T-helper 2 cell (primary cell): ENCODE measurements at regions not wholly inside any gene's neighbourhood (a gene's known extent, or its start where the extent isn't known, plus 50 kb on each side); places are given as distances from the start of the nearest gene placed in this dataset.

Experiments used
- DNase-seq, 5 experiments: peaks; one replicate each; pipeline versions ENCODE4 v3.0.0 to v3.0.0-alpha.2; 2012 to 2022

DNA sequence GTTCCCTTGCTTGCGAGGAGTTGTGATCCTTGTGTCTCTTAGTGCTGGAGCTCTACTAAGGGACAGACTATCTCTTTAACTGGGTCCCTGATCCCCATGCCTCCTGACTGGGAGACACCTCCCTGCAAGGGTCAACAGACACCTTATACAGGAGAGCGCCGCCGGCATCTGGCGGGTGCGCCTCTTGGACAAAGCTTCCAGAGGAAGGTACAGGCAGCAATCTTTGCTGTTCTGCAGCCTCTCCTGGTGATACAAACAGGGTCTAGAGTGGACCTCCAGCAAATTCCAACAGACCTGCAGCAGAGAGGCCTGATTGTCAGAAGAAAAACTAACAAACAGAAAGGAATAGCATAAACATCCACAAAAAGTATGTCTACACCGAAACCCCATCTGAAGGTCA is 115.6 kb upstream of the ITM2A start:
- no peak for DNase-seq

DNA sequence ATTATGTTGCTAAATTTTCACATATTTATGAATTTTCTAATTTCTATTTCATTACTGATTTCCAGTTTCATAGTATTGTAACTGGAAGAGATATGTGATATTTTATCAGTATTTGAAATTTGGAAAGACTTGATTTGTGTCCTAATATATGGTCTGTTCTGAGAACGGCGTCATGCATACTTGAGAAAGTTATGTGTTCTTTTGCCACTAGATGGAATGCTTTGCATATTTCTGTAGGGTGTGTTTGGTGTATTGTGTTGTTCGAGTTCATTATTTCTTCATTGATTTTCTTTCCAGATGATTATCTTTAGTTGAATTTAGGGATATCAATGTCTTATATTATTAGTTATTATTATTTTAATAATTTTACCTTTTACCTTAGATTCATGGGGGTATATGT is 110.6 kb upstream of the ITM2A start:
- no peak for DNase-seq

DNA sequence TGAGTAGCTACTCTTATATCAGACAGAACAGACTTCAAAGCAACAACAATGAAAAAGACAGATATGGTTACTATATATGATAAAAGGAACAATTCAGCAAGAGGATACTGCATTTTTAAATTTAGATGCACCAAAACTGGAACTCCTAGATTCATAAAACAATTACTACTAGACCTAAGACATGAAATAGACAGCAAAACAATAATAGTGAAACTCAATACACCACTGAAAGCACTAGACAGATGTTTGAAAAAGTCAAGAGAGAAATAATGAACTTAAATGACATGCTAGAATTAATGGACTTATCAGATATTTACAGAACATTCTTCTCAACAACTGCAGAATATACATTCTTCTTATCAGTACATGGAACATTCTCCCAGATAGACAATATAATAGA is 99.5 kb upstream of the ITM2A start:
- DNase-seq = no peak

DNA sequence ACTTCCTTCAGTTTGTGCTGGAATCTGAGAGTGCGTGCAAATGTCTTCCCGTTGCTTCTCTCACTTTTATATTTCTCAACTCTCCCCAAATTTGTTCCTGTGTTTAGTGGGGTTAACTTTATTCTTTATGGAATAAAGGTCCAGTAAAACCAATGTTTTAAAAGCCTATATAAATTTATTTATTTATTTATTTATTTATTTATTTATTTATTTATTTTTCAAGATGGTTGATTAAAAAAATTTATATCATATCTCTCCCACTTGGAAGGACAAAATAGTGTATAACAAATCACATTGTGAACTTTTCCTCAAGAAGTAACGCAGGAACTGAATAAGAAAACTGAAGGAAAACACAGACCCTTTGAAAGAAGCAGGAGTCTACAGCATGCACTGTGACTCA is 95.3 kb upstream of the ITM2A start:
- no peak for DNase-seq

DNA sequence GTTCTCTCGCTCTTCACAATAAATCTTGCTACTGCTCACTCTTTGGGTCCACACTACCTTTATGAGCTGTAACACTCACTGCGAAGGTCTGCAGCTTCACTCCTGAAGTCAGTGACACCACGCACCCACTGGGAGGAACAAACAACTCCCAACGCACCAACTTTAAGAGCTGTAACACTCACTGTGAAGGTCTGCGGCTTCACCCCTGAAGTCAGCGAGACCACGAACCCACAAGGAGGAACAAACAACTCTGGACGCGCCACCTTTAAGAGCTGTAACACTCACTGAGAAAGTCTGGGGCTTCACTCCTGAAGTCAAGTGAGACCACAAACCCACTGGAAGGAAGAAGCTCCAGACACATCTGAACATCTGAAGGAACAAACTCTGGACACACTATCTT is 89.5 kb upstream of the ITM2A start:
- peak in 2 of 5 experiments; percentile 6 to 12 for DNase-seq

DNA sequence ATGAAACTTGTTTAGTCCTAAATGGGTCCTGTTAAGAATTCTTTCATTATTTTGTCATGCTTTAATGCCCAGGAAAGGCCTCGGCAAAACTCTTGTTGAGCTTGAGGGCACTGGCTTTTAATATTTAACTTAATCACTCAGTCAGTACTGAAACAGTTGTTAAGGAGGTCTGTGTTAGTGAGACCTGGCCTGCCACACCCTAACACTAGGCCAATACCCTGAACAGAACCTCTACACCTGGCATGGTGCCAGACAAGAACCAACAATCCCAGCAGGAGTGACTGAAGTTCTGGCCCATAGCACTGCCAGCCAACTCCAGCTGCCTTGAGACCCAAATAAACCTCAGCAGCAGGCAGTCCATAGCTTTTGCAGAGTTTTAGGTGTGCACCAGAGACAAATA is 85.7 kb upstream of the ITM2A start:
- DNase-seq = no peak

DNA sequence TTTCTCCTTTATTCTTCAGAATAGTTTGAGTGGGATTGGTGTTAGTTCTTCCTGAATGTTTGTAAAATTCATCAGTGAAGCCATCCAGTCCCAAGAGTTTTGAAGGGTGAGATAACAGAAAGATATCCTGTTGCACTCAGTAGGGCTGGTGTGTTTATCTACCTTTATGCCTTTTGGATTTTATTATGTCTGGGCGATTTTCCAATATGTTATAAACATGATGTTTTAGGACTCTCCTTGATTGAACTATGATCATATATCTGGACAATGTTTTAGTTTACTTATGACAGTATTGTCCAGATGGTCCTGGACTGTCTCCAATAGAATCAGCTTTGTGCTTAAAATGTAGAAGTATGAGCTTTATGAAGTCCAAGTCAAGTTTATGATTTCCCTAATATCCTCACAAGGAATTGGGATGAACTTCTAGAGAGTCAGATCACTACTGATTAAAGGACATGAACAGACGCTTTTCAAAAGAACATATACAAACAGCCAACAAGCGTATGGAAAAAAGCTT is 77.6 kb upstream of the ITM2A start:
- no peak for DNase-seq

DNA sequence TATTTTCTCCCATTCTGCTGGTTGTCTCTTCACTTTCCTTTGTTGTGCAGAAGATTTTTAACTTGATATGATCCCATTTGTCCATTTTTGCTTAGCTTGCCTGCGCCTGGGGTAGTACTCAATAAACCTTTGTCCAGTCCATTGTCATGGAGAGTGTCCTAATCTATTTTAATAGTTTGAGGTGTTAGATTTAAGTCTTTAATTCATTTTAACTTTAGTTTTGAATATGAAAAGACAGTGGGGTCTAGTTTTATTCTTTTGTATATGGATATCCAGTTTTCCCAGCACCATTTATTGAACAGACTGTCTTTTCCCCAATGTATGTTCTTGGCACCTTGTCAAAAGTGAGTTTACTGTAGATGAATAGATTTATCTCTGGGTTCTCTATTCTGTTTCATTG is 76.0 kb upstream of the ITM2A start:
- no peak for DNase-seq

DNA sequence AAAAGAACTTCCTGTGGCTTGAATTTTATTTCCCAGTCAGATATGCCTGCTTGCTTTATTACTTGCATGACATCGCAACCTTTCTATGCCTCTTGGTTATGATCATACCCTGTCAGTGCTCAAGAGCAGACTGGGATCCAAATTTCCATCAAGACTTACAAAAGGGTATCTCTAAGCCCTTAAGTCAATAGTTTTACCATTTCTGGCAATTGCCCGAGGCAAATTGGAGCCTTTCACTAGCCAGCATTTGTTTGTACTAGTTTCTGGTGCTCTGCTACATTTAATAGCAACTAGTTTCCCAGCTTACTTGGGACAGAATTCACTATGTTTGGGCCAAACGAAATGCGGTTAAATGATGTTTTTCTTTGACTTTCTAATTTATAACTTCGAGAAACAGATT is 73.2 kb upstream of the ITM2A start:
- no peak for DNase-seq
